ENCODE measurements at regions not wholly inside any gene's neighbourhood (a gene's known extent, or its start where the extent isn't known, plus 50 kb on each side); places are given as distances from the start of the nearest gene placed in this dataset.

DNA sequence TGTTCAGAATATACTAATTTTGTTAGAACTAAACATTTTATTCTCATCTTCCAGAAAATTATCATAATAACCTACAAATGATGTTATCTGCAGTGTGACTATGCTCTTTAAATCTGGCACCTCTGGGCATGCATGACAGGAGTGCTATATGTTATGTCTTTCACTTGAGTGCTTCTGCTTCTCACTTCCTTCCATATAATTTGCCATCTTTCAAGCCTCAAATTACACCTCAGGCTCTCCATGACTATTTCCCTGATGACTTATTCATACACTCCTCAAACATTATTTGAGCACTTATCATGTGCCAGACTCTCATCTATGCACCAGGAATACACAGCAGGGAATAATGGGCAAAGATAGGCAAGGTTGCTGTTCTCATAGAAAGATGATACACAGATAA lies 219.3 kb upstream of the POU2AF2 start:
- Histone ChIP-seq H3K36me3 (no peaks in the 10 kb centered on the region), H3K27ac (no peak overlapping the region), H3K4me3 (no peak overlapping the region), H3K9me3 (peaks cover 0 to 27% (median 7%) of the 10 kb centered on the region in 11 donors), H3K4me1 (no peaks in the 10 kb centered on the region), H3K27me3 (peaks cover 0 to 3% (median 0%) of the 10 kb centered on the region in 7 donors)
- ATAC-seq = no peak
- intact Hi-C loops (cut with DNase I) = no loop called here
- no peak for DNase-seq
- TF ChIP-seq, protein P1, sequence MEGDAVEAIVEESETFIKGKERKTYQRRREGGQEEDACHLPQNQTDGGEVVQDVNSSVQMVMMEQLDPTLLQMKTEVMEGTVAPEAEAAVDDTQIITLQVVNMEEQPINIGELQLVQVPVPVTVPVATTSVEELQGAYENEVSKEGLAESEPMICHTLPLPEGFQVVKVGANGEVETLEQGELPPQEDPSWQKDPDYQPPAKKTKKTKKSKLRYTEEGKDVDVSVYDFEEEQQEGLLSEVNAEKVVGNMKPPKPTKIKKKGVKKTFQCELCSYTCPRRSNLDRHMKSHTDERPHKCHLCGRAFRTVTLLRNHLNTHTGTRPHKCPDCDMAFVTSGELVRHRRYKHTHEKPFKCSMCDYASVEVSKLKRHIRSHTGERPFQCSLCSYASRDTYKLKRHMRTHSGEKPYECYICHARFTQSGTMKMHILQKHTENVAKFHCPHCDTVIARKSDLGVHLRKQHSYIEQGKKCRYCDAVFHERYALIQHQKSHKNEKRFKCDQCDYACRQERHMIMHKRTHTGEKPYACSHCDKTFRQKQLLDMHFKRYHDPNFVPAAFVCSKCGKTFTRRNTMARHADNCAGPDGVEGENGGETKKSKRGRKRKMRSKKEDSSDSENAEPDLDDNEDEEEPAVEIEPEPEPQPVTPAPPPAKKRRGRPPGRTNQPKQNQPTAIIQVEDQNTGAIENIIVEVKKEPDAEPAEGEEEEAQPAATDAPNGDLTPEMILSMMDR (IDR thresholded peaks at IDR 0.05) = no peak

DNA sequence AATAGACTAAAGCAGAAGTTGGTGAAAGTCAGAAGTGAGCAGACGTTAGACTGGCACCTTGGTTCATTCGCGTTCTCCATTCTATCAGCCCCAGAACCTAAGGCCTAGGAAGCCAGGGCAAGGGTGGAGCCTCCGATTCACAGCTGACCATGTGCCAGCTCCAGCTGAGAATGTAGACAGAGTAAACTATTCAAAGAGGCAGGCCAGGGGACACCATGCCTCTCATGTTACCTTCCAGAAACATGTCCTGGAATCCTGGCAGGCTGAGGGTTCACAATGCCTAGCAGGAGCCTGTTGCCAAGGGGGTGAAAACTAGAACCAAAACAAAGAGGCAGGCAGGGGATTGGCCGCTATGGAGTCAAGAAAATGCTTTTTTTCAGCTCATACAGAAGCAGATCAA lies 224.4 kb upstream of the POU2AF2 start:
- DNase-seq (no peak), ATAC-seq (peak in 1 of 8 donors; percentile 62)
- TF ChIP-seq, protein P1 (IDR thresholded peaks at IDR 0.05) = no peak
- Histone ChIP-seq H3K4me1 (peaks cover 0 to 34% (median 0%) of the 10 kb centered on the region in 9 donors), H3K4me3 (no peak overlapping the region), H3K27ac (no peak overlapping the region), H3K36me3 (no peaks in the 10 kb centered on the region), H3K9me3 (no peaks in the 10 kb centered on the region), H3K27me3 (peaks cover 0 to 3% (median 0%) of the 10 kb centered on the region in 7 donors)
- 75 to 81% methylated on average over 5 of the region's 5 CpGs for WGBS, 2 donors
- intact Hi-C loops (cut with DNase I) = no loop called here

DNA sequence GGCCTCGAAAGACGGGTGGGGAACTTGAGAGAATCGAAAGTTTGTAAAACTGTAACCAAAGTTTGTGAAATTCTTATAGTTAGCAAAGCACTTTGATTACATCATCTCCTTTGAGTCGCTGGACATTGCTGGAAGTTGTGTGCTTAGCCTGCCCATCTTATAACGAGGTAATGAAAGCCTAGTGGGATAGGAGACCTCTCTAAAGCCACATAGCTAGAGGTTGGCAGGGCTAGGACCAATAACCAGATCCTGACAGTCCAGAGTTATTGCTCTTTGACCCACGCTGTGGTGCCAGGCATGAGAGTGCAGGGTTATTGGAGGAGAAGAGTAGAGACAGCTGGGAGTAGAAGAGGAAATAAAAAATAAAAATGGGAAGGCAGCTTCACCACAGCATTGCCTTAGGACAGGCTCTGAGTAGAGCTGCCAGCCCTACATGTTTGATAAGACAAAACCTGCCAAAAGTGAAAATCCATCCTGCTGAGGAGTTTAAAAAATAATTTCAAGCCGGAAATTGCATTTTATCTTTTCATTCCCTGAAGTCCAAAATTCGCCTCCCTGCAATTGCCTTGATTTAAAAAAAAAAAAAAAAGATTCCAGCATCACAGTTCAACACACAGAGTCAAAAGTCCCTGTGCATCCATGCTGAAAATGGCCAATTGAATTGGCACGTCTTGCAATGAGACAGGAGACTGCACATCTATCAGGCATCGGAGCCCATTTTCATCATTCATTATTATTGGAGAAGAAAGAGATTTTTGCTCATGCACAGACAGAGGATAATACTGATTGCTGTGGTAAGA lies 225.5 kb upstream of the POU2AF2 start:
- WGBS, 2 donors = 66 to 72% methylated on average over 10 of the region's 10 CpGs

DNA sequence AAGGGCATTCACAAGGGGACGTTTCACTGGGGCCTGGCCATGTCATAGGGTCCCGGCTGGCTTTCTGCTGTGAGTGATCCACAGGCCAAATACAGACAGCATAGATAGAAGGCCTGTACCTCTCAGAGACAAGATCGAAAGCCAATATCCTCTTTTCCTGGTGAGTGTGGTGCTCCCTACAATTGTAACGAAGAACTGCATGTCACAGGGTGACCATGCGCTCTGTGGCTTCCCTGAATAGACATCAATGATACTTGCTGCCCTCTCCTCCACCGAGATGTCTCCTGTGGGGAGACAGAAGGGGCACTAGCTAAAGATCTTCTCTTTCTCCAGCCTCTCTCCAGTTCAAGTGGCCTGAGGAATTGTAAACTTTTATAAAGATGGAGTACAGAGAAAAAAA lies 226.1 kb upstream of the POU2AF2 start:
- intact Hi-C loops (cut with DNase I) = no loop called here
- peaks cover 0 to 5% (median 0%) of the 10 kb centered on the region in 7 donors for H3K27me3 ChIP-seq
- DNase-seq (no peak), ATAC-seq (peak in 1 of 8 donors; percentile 15)
- no peak overlapping the region for H3K4me3 ChIP-seq
- H3K4me1 ChIP-seq = peaks cover 0 to 34% (median 0%) of the 10 kb centered on the region in 9 donors
- 61 to 79% methylated on average over 6 of the region's 6 CpGs for WGBS, 2 donors
- H3K9me3 ChIP-seq = no peaks in the 10 kb centered on the region
- no peaks in the 10 kb centered on the region for H3K36me3 ChIP-seq
- H3K27ac ChIP-seq = peak overlapping the region in 3 of 10 donors; percentile 1 to 79 (median 8)
- TF ChIP-seq, protein P1 (IDR thresholded peaks at IDR 0.05) = no peak

More for the DNA sequence above, 225.5 kb upstream of the POU2AF2 start:
- peaks cover 0 to 34% (median 0%) of the 10 kb centered on the region in 9 donors for H3K4me1 ChIP-seq
- DNase-seq = no peak
- H3K4me3 ChIP-seq = no peak overlapping the region
- peak overlapping the region in 3 of 10 donors; percentile 1 to 79 (median 8) for H3K27ac ChIP-seq
- H3K36me3 ChIP-seq = no peaks in the 10 kb centered on the region
- peaks cover 0 to 3% (median 0%) of the 10 kb centered on the region in 7 donors for H3K27me3 ChIP-seq
- TF ChIP-seq, protein P1 (IDR thresholded peaks at IDR 0.05) = no peak
- ATAC-seq = peak in 3 of 8 donors; percentile 29 to 81 (median 55)
- intact Hi-C loops (cut with DNase I) = no loop called here
- no peaks in the 10 kb centered on the region for H3K9me3 ChIP-seq
